ENCODE measurements at regions not wholly inside any gene's neighbourhood (a gene's known extent, or its start where the extent isn't known, plus 50 kb on each side); places are given as distances from the start of the nearest gene placed in this dataset.

GRCh38 chr11:26851696-26852095 is 129.8 kb upstream of the SLC5A12 start:
- Histone ChIP-seq H4K20me1 (ENCODE audit: insufficient read depth, low read length) (no peaks in the 10 kb centered on the region), H3K4me2 (ENCODE audit: low read length) (no peak overlapping the region), H3K9me2 (ENCODE audit: low read depth, low read length) (no peaks in the 10 kb centered on the region), H3K36me3 (ENCODE audit: insufficient read depth, low read length) (no peaks in the 10 kb centered on the region), H3K4me1 (ENCODE audit: insufficient read depth, low read length, severe bottlenecking) (peaks cover 66% of the 10 kb centered on the region), H2AFZ (ENCODE audit: low read length) (no peak overlapping the region), H3K79me2 (ENCODE audit: insufficient read depth, low read length) (no peaks in the 10 kb centered on the region), H3K27ac (ENCODE audit: low read depth, low read length, poor library complexity, severe bottlenecking) (peak overlapping the region; percentile 13), H3K4me3 (ENCODE audit: low read depth, low read length, poor library complexity, severe bottlenecking) (no peak overlapping the region), H3K9me3 (ENCODE audit: low read length) (no peaks in the 10 kb centered on the region), H3K9ac (ENCODE audit: low read length) (no peak overlapping the region), H3K27me3 (ENCODE audit: insufficient read depth, low read length) (no peaks in the 10 kb centered on the region), H3F3A (ENCODE audit: insufficient read depth, low read length) (no peaks in the 10 kb centered on the region)
- TF ChIP-seq EZH2 (IDR thresholded peaks at IDR 0.05; ENCODE audit: borderline replicate concordance, low read length) (no peak), CTCF (IDR thresholded peaks at IDR 0.05; ENCODE audit: low read length) (no peak)

GRCh38 chr11:26858098-26858497 is 135.8 kb upstream of the FIBIN start:
- Histone ChIP-seq H3K4me3 (ENCODE audit: low read depth, low read length, poor library complexity, severe bottlenecking) (no peak overlapping the region), H3F3A (ENCODE audit: insufficient read depth, low read length) (no peaks in the 10 kb centered on the region), H3K9me2 (ENCODE audit: low read depth, low read length) (no peaks in the 10 kb centered on the region), H3K9me3 (ENCODE audit: low read length) (no peaks in the 10 kb centered on the region), H3K4me2 (ENCODE audit: low read length) (no peak overlapping the region), H3K79me2 (ENCODE audit: insufficient read depth, low read length) (no peaks in the 10 kb centered on the region), H3K27me3 (ENCODE audit: insufficient read depth, low read length) (no peaks in the 10 kb centered on the region), H2AFZ (ENCODE audit: low read length) (no peak overlapping the region), H3K4me1 (ENCODE audit: insufficient read depth, low read length, severe bottlenecking) (peaks cover 86% of the 10 kb centered on the region), H3K27ac (ENCODE audit: low read depth, low read length, poor library complexity, severe bottlenecking) (no peak overlapping the region), H4K20me1 (ENCODE audit: insufficient read depth, low read length) (no peaks in the 10 kb centered on the region), H3K36me3 (ENCODE audit: insufficient read depth, low read length) (no peaks in the 10 kb centered on the region), H3K9ac (ENCODE audit: low read length) (no peak overlapping the region)
- TF ChIP-seq EZH2 (IDR thresholded peaks at IDR 0.05; ENCODE audit: borderline replicate concordance, low read length): no peak
- TF ChIP-seq CTCF (IDR thresholded peaks at IDR 0.05; ENCODE audit: low read length): no peak

GRCh38 chr11:26859416-26859815 is 134.5 kb upstream of the FIBIN start:
- H3K9me2 ChIP-seq (ENCODE audit: low read depth, low read length): no peaks in the 10 kb centered on the region
- H3K4me2 ChIP-seq (ENCODE audit: low read length): peak overlapping the region; percentile 49; the same call in 1 of the 2 replicates
- H4K20me1 ChIP-seq (ENCODE audit: insufficient read depth, low read length): no peaks in the 10 kb centered on the region
- no peaks in the 10 kb centered on the region for H3K36me3 ChIP-seq (ENCODE audit: insufficient read depth, low read length)
- no peak overlapping the region for H2AFZ ChIP-seq (ENCODE audit: low read length)
- peak overlapping the region; percentile 46 for H3K9ac ChIP-seq (ENCODE audit: low read length)
- H3F3A ChIP-seq (ENCODE audit: insufficient read depth, low read length): no peaks in the 10 kb centered on the region
- no peak overlapping the region for H3K4me3 ChIP-seq (ENCODE audit: low read depth, low read length, poor library complexity, severe bottlenecking)
- H3K4me1 ChIP-seq (ENCODE audit: insufficient read depth, low read length, severe bottlenecking): peaks cover 92% of the 10 kb centered on the region
- no peaks in the 10 kb centered on the region for H3K27me3 ChIP-seq (ENCODE audit: insufficient read depth, low read length)
- H3K27ac ChIP-seq (ENCODE audit: low read depth, low read length, poor library complexity, severe bottlenecking): peak overlapping the region; percentile 83
- H3K9me3 ChIP-seq (ENCODE audit: low read length): no peaks in the 10 kb centered on the region
- TF ChIP-seq CTCF (IDR thresholded peaks at IDR 0.05; ENCODE audit: low read length): no peak
- TF ChIP-seq EZH2 (IDR thresholded peaks at IDR 0.05; ENCODE audit: borderline replicate concordance, low read length): no peak
- H3K79me2 ChIP-seq (ENCODE audit: insufficient read depth, low read length): no peaks in the 10 kb centered on the region
